NT2/D1 (cell line): ENCODE measurements at regions not wholly inside any gene's neighbourhood (a gene's known extent, or its start where the extent isn't known, plus 50 kb on each side); places are given as distances from the start of the nearest gene placed in this dataset.

Source experiments
- DNase-seq: peaks from one replicate; pipeline ENCODE4 v3.0.0-alpha.2; 2011; ENCODE audit warnings: low read depth, low spot score
- H3K27me3 ChIP-seq: 2 replicates; pipeline ENCODE4 v1.6.0; 2011; ENCODE audit warnings: mild to moderate bottlenecking; ENCODE audit not compliant: insufficient read length, insufficient read depth
- H3K36me3 ChIP-seq: 2 replicates; pipeline ENCODE4 v1.6.1; 2011; ENCODE audit warnings: mild to moderate bottlenecking, low read length, mixed read lengths; ENCODE audit not compliant: insufficient read depth, insufficient read length
- H3K4me1 ChIP-seq: 2 replicates; pipeline ENCODE4 v1.5.1; 2011; ENCODE audit not compliant: insufficient read depth, insufficient read length
- H3K4me3 ChIP-seq: 2 replicates; pipeline ENCODE4 v1.5.1; 2011; ENCODE audit warnings: low read depth; ENCODE audit not compliant: insufficient read length
- H3K9ac ChIP-seq: 2 replicates; pipeline ENCODE4 v1.6.0; 2011; ENCODE audit warnings: low read depth; ENCODE audit not compliant: insufficient read length
- H3K9me3 ChIP-seq: 2 replicates; pipeline ENCODE4 v1.5.1; 2011; ENCODE audit warnings: mild to moderate bottlenecking, low read length; ENCODE audit not compliant: insufficient read depth
- SUZ12 ChIP-seq: IDR thresholded peaks from 2 replicates; pipeline ENCODE4 v1.6.1; 2011; ENCODE audit not compliant: insufficient read length, insufficient read depth; ENCODE audit errors: extremely low read depth
- YY1 ChIP-seq: IDR thresholded peaks from 2 replicates; pipeline ENCODE4 v1.6.1; 2011; ENCODE audit not compliant: insufficient read length, insufficient read depth
- ZNF274 ChIP-seq: IDR thresholded peaks from 2 replicates; pipeline ENCODE4 v1.6.1; 2011; ENCODE audit warnings: mild to moderate bottlenecking, low read depth, low read length

GRCh38 chr6:7674291-7674690 lies 51.6 kb upstream of the BMP6 start:
- H3K4me3 ChIP-seq: no peak overlapping the region
- no peaks in the 10 kb centered on the region for H3K36me3 ChIP-seq
- DNase-seq: no peak
- peaks cover 3% of the 10 kb centered on the region for H3K4me1 ChIP-seq
- TF ChIP-seq SUZ12: no peak
- TF ChIP-seq ZNF274: no peak
- TF ChIP-seq YY1: no peak
- no peaks in the 10 kb centered on the region for H3K9me3 ChIP-seq
- no peaks in the 10 kb centered on the region for H3K27me3 ChIP-seq
- H3K9ac ChIP-seq: no peak overlapping the region

GRCh38 chr6:7675353-7675945 lies 50.5 kb upstream of the BMP6 start:
- Histone ChIP-seq H3K9ac (no peak overlapping the region), H3K4me1 (peaks cover 3% of the 10 kb centered on the region), H3K9me3 (no peaks in the 10 kb centered on the region), H3K27me3 (no peaks in the 10 kb centered on the region), H3K36me3 (no peaks in the 10 kb centered on the region), H3K4me3 (no peak overlapping the region)
- no peak for TF ChIP-seq YY1
- no peak for TF ChIP-seq SUZ12
- TF ChIP-seq ZNF274: no peak
- no peak for DNase-seq
